AML-193 (cell line): ENCODE measurements at regions not wholly inside any gene's neighbourhood (a gene's known extent, or its start where the extent isn't known, plus 50 kb on each side); places are given as distances from the start of the nearest gene placed in this dataset.
"Not testable (repeated sequence)": the region's sequence is repeated elsewhere in the genome, so short reads cannot be mapped to it uniquely, and the experiment has no call there.

ENCODE experiments used
- DNase-seq, 2 experiments: peaks; one replicate each; lab custom pipeline; 2025; lab: John Stamatoyannopoulos, UW

GRCh38 chr3:81859524-81859923 is 98.1 kb upstream of the GBE1 start:
- no peak for DNase-seq

GRCh38 chr3:81853431-81853830 is 92.0 kb upstream of the GBE1 start:
- DNase-seq = no peak

- DNase-seq = no peak
Measured at GRCh38 chr3:81851176-81851575, 89.7 kb upstream of the GBE1 start.

- DNase-seq = no peak
Measured at GRCh38 chr3:81846988-81847387, 85.5 kb upstream of the GBE1 start.

- peak in 1 of 2 experiments; percentile 8 for DNase-seq
Measured at GRCh38 chr3:81841540-81841939, 80.1 kb upstream of the GBE1 start.

GRCh38 chr3:81839504-81840094 is 78.2 kb upstream of the GBE1 start:
- no peak for DNase-seq

- peak in 1 of 2 experiments; percentile 11 for DNase-seq
Measured at GRCh38 chr3:81838457-81838856, 77.0 kb upstream of the GBE1 start.

GRCh38 chr3:81837071-81837593 is 75.7 kb upstream of the GBE1 start:
- no peak for DNase-seq

- DNase-seq = no peak
Measured at GRCh38 chr3:81829937-81830336, 68.5 kb upstream of the GBE1 start.

GRCh38 chr3:81829272-81829671 is 67.8 kb upstream of the GBE1 start:
- DNase-seq = not testable (repeated sequence)

GRCh38 chr3:81823882-81824395 is 62.5 kb upstream of the GBE1 start:
- peak; percentile 90 to 91 for DNase-seq

GRCh38 chr3:81823086-81823485 is 61.6 kb upstream of the GBE1 start:
- DNase-seq = no peak

GRCh38 chr3:81816473-81817250 is 55.2 kb upstream of the GBE1 start:
- no peak for DNase-seq

GRCh38 chr3:81812098-81812497 is 50.7 kb upstream of the GBE1 start:
- not testable (repeated sequence) for DNase-seq
